ENCODE measurements at regions not wholly inside any gene's neighbourhood (a gene's known extent, or its start where the extent isn't known, plus 50 kb on each side); places are given as distances from the start of the nearest gene placed in this dataset.
A peak's percentile ranks its signal among the peaks of the same experiment; 100 is the strongest.

GRCh38 chr12:75881920-75882319 lies 149.7 kb downstream of the PHLDA1 start:
- no peak for TF ChIP-seq POLR2A (IDR thresholded peaks at IDR 0.05; ENCODE audit: low read length)
- TF ChIP-seq GATA1 (IDR thresholded peaks at IDR 0.05; ENCODE audit: low read depth, low read length), result no peak
- no peak for DNase-seq

DNA sequence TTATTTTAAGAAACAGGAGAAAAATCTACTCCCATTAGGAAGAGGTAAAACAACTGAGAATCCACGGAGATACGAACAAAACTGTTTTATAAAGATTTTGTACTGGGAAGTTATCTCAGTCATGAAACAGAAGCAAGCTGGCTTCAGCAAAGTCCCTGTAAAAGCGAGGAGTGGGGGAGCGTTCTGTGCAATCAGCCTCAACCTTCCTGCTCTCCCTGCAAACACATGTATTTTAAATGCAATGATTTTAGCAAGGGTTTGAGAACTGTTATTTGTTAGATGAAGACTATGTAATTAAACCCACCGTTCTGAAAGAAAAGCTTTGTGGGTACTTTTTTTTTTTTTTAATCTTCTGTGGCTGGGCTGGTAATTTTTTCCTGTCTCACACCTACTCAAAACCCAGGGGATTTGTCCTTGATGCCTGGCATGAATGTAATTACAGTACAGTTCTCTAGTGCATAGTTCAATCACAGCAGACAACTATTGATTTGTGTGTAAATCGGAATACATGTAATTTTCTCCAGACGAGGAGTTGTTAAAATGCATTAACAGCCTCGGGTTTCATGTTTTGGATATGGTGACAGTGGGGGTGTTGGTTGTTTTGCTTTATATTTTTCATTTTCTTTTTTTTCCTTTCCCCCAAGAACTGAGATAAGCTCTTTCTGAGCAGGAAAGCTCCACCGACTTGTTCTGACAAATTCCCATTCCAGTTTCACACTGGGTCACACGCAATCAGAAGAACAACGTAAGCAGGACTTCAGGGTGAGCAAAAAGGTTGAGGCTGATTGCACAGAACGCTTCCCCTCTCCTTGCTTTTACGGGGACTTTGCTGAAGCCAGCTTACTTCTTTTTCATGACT lies 153.6 kb downstream of the PHLDA1 start:
- TF ChIP-seq GATA1 (IDR thresholded peaks at IDR 0.05; ENCODE audit: low read depth, low read length) (no peak), POLR2A (IDR thresholded peaks at IDR 0.05; ENCODE audit: low read length) (no peak)
- DNase-seq, result no peak

GRCh38 chr12:75876832-75877762 lies 154.5 kb downstream of the PHLDA1 start:
- DNase-seq, result no peak
- TF ChIP-seq GATA1 (IDR thresholded peaks at IDR 0.05; ENCODE audit: low read depth, low read length) (no peak), POLR2A (IDR thresholded peaks at IDR 0.05; ENCODE audit: low read length) (no peak)

- TF ChIP-seq GATA1 (IDR thresholded peaks at IDR 0.05; ENCODE audit: low read depth, low read length) (no peak), POLR2A (IDR thresholded peaks at IDR 0.05; ENCODE audit: low read length) (no peak)
- no peak for DNase-seq
Measured at GRCh38 chr12:75874441-75874840, 157.1 kb downstream of the PHLDA1 start.

GRCh38 chr12:75872762-75873161 lies 158.8 kb downstream of the PHLDA1 start:
- no peak for DNase-seq
- TF ChIP-seq GATA1 (IDR thresholded peaks at IDR 0.05; ENCODE audit: low read depth, low read length) (no peak), POLR2A (IDR thresholded peaks at IDR 0.05; ENCODE audit: low read length) (no peak)

GRCh38 chr12:75870878-75871277 lies 160.7 kb downstream of the PHLDA1 start:
- DNase-seq, result no peak

GRCh38 chr12:75868501-75868900 lies 163.1 kb downstream of the PHLDA1 start:
- no peak for DNase-seq
- TF ChIP-seq POLR2A (IDR thresholded peaks at IDR 0.05; ENCODE audit: low read length) (no peak), GATA1 (IDR thresholded peaks at IDR 0.05; ENCODE audit: low read depth, low read length) (no peak)

More at GRCh38 chr12:75870878-75871277, 160.7 kb downstream of the PHLDA1 start:
- no peak for TF ChIP-seq POLR2A (IDR thresholded peaks at IDR 0.05; ENCODE audit: low read length)
- TF ChIP-seq GATA1 (IDR thresholded peaks at IDR 0.05; ENCODE audit: low read depth, low read length), result no peak

GRCh38 chr12:75865315-75865714 lies 166.3 kb downstream of the PHLDA1 start:
- TF ChIP-seq POLR2A (IDR thresholded peaks at IDR 0.05; ENCODE audit: low read length) (no peak), GATA1 (IDR thresholded peaks at IDR 0.05; ENCODE audit: low read depth, low read length) (no peak)
- no peak for DNase-seq

DNA sequence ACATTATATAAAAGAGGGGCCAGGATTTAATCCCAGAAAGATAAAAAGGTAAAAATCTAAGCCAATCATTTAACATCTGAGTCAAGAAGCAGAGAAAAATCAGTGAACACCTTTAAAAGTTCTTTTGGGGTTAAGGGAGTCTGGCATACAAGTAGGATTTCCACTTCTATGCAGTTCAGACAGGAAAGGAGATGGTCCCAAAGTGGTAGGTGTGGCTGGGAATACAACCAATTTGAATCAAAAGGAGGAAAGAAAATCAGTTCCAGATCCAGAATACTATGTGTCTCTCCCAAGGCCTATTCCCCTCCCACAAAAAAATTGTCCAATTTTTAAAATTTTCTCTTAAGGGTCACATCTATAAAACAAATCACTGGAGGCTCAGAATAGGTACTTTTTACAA lies 167.4 kb downstream of the PHLDA1 start:
- no peak for TF ChIP-seq POLR2A (IDR thresholded peaks at IDR 0.05; ENCODE audit: low read length)
- TF ChIP-seq GATA1 (IDR thresholded peaks at IDR 0.05; ENCODE audit: low read depth, low read length), result no peak
- DNase-seq, result no peak

DNA sequence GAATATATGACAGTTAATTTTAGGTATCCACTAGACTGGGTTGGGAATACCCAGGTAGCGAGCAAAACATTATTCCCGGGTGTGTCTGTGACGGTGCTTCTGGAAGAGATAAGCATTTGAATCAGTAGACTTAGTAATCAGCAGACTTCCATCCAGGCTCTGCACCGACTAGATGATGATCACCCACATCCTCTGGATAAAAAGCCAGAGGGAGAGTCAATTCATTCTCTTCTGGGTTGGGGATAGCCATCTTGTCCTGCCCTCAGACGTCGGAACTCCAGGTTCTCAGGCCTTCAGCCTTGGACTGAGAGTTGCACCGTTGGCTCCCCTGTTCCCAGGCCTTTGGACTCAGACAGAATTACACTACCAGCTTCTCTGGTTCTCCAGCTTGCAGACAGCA lies 168.0 kb downstream of the PHLDA1 start:
- no peak for DNase-seq
- TF ChIP-seq POLR2A (IDR thresholded peaks at IDR 0.05; ENCODE audit: low read length), result no peak
- no peak for TF ChIP-seq GATA1 (IDR thresholded peaks at IDR 0.05; ENCODE audit: low read depth, low read length)

DNA sequence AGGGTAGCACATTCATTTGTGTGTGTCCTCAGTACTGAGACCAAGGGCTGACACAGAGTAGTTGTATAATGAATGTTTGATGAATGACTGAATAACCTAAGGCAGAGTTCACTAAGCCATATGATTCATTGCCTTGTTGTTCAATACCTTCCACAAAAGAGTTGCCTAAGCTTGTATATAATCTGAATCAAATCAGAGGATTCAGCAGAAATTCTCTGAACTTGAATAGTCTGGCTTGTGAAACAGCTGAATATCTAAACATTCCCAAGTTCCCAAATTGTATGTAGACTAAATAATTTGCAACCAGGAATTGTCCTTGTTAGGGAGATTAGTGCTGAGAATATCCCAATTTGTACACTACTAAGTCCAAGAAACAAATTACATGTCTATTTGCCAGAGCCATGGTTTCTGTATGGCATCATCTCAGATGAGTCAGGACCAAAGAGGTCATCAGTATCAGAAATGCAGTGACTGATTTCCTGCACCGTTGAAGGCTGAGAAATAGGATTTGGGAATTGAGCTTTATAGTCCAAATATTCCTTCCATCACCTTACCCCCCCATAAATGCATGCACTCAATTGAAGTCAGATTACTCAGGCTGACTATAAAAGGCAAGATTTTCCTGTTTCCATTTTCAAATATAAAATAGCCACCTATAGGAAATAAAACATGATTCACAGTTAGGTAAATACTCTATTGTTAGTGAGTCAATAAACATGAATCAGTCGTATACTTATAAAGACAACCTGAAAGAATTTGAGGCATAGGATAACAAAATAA lies 168.7 kb downstream of the PHLDA1 start:
- TF ChIP-seq POLR2A (IDR thresholded peaks at IDR 0.05; ENCODE audit: low read length) (no peak), GATA1 (IDR thresholded peaks at IDR 0.05; ENCODE audit: low read depth, low read length) (no peak)
- DNase-seq, result peak in 1 of 2 experiments; percentile 3

DNA sequence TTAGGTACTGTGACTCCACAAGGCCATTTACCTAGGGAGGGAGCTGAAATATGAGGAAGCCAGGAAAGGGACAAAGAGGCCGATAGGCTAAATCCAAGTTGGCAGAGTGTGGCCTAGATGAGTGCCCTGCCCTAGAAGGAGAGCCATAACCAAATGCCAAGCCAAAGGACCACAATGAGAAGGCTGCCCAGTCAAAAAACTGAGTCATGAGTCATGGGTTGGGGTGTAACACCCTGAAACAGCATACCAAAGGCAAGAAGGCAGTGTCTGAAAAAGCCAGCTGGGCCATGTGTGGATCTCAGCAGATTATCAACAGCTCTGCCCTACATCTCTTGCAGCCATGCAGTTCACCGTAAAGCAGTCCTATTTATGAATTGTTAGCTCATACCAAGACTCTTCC lies 171.7 kb downstream of the PHLDA1 start:
- peak in 1 of 2 experiments; percentile 2 for DNase-seq
- no peak for TF ChIP-seq GATA1 (IDR thresholded peaks at IDR 0.05; ENCODE audit: low read depth, low read length)
- TF ChIP-seq POLR2A (IDR thresholded peaks at IDR 0.05; ENCODE audit: low read length), result no peak

DNA sequence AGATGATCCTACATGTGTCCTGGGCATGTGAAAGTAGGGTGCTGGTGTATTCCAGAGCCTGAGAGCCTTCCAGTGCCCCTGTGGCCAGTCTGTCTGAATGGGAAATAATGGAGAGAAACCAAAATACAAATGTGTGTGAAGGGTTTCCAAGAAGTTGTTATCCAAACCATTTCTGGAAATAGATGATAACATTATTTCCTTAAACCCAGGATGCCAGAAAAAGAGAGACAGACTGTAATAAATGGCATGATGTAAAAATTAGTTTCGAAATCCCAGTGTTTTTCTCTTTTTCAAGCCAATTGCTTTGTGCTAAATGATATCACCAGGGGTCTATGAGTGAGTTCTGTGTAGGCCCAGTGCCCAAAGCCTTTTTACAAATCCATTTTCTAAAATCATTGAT lies 175.3 kb downstream of the PHLDA1 start:
- no peak for DNase-seq
- TF ChIP-seq GATA1 (IDR thresholded peaks at IDR 0.05; ENCODE audit: low read depth, low read length) (no peak), POLR2A (IDR thresholded peaks at IDR 0.05; ENCODE audit: low read length) (no peak)
